Nephron (organoid): ENCODE measurements at regions not wholly inside any gene's neighbourhood (a gene's known extent, or its start where the extent isn't known, plus 50 kb on each side); places are given as distances from the start of the nearest gene placed in this dataset.
"Not testable (repeated sequence)": the region's sequence is repeated elsewhere in the genome, so short reads cannot be mapped to it uniquely, and the experiment has no call there.

ENCODE experiments used
- H3K27ac Mint-ChIP-seq, 3 experiments: 2 replicates each; pipeline ENCODE4 v1.8.0; 2020; ENCODE audit warnings: mixed read lengths in 3 of 3, mild to moderate bottlenecking in 2 of 3, moderate library complexity in 1 of 3
- H3K27me3 Mint-ChIP-seq: 2 replicates; pipeline ENCODE4 v1.8.0; 2021; ENCODE audit warnings: low read depth, mild to moderate bottlenecking, moderate library complexity, mixed read lengths
- H3K36me3 Mint-ChIP-seq: 2 replicates; pipeline ENCODE4 v1.8.0; 2020; ENCODE audit warnings: low read depth, mixed read lengths
- H3K4me1 Mint-ChIP-seq: 2 replicates; pipeline ENCODE4 v1.8.0; 2020; ENCODE audit warnings: mixed read lengths
- H3K4me3 Mint-ChIP-seq, 3 experiments: 2 replicates each; pipeline ENCODE4 v1.8.0; 2020; ENCODE audit warnings: mild to moderate bottlenecking in 3 of 3, mixed read lengths in 3 of 3, moderate library complexity in 2 of 3
- H3K9me3 Mint-ChIP-seq: 2 replicates; pipeline ENCODE4 v1.8.0; 2020; ENCODE audit warnings: mixed read lengths
- CTCF ChIP-seq, 3 experiments: fragments of 200-600 bp; sonication (generic); IDR thresholded peaks; one replicate each; pipeline ENCODE4 v1.5.0; 2021; ENCODE audit warnings: antibody characterized with exemption in 3 of 3; ENCODE audit not compliant: unreplicated experiment in 3 of 3

DNA sequence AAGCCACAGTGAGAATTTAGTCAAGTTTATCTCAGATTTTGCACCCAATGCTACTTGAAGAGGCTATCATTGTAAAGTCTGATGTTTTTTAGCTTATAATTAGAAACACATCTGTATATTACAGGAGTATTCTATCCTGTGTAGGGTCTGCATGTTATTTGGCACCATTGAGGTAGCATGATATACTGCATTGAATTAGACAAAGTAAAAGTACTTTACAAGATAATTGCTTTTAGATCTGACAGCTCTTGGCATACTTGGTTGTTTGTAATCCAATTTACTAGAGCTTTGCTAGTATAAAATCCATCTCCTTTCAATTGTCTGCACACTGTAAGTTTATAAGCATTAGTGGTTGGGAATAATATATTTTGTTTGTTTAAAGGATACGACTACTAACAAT lies 714.3 kb downstream of the ANKRD7 start:
- no peak for TF ChIP-seq CTCF (IDR thresholded peaks at IDR 0.05; ENCODE audit: unreplicated experiment in 3 of 3)
- H3K27me3 Mint-ChIP-seq = no peaks in the 10 kb centered on the region
- no peaks in the 10 kb centered on the region for H3K4me1 Mint-ChIP-seq
- H3K4me3 Mint-ChIP-seq = no peak overlapping the region
- H3K36me3 Mint-ChIP-seq = no peaks in the 10 kb centered on the region
- H3K27ac Mint-ChIP-seq = no peak overlapping the region
- H3K9me3 Mint-ChIP-seq = no peaks in the 10 kb centered on the region

DNA sequence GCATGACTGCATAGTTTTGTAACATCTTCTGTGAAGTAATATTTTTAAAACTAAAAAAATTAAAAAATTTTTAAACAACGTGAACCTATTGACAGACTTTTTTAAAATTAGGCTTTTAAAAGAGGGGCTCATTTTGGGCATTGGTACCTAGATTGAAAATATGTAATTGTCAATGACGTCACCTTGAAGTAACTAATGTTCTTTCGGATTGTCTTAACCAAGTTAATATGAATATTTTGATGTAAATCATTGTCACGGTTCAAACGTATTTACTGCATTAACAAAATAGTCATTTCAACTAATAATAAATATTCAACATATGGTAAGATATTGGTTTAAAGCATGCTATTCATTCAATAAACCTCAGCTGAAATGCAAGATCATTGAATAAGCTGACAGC lies 719.8 kb downstream of the ANKRD7 start:
- Mint-ChIP-seq H3K36me3 (no peaks in the 10 kb centered on the region), H3K4me3 (no peak overlapping the region), H3K4me1 (no peaks in the 10 kb centered on the region), H3K27ac (no peak overlapping the region), H3K27me3 (no peaks in the 10 kb centered on the region), H3K9me3 (peaks cover 2% of the 10 kb centered on the region)
- no peak for TF ChIP-seq CTCF (IDR thresholded peaks at IDR 0.05; ENCODE audit: unreplicated experiment in 3 of 3)

DNA sequence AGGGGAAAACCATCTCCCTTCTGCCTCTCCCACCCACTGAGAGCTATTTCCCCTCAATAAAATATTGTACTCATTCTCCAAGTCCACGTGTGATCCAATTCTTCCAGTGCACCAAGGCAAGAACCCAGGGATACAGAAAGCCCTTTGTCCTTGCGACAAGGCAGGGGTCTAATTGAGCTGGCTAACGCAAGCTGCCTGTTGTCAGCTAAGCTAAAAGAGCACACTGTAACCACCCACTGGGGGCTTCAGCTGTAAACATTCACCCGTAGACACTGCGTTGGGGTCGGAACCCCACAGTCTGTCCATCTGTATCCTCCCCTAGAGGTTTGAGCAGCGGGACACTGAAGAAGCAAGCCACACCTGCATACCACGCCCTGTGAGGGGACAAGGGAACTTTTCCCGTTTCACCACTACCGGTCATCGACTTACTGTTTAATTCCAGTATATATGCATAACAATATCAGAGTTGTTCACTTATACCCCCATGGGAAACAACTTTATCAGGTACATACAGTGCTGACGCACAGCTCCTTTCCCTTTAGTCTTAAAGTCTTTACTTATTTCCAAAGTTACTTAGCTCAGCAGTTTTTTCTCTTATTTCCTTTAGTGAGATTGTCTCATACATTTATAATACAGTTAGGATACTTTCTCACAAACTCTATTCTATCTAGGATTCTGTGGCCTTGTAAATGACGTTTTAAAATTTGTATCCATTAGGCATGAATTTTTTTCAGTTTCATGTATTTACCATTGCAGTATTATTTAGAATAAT lies 721.6 kb downstream of the ANKRD7 start:
- Mint-ChIP-seq H3K9me3 (peaks cover 3% of the 10 kb centered on the region), H3K27ac (no peak overlapping the region), H3K4me1 (no peaks in the 10 kb centered on the region), H3K36me3 (no peaks in the 10 kb centered on the region), H3K27me3 (no peaks in the 10 kb centered on the region), H3K4me3 (no peak overlapping the region)
- no peak for TF ChIP-seq CTCF (IDR thresholded peaks at IDR 0.05; ENCODE audit: unreplicated experiment in 3 of 3)

GRCh38 chr7:118948508-118948907 lies 724.0 kb downstream of the ANKRD7 start:
- peaks cover 13% of the 10 kb centered on the region for H3K9me3 Mint-ChIP-seq
- no peaks in the 10 kb centered on the region for H3K4me1 Mint-ChIP-seq
- TF ChIP-seq CTCF (IDR thresholded peaks at IDR 0.05; ENCODE audit: unreplicated experiment in 3 of 3) = no peak
- no peaks in the 10 kb centered on the region for H3K27me3 Mint-ChIP-seq
- H3K36me3 Mint-ChIP-seq = no peaks in the 10 kb centered on the region
- H3K4me3 Mint-ChIP-seq = no peak overlapping the region
- H3K27ac Mint-ChIP-seq = no peak overlapping the region

DNA sequence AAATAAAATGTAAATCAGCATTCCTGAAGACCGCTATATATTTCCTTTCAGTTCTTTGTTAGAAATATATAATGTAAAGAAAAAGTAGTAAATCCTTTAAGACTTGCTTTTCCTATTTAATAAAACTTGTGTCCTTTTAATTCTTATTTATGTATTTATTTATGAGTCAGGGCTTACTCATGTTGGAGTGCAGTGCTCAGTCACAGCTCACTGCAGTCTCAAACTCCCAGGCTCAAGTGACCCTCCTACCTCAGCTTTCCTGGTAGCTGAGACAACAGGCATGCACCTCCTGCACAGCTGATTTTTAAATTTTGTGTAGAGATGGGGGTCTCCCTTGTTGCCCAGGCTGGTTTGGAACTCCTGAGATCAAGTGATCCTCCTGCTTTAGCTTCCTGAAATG lies 724.5 kb downstream of the ANKRD7 start:
- no peaks in the 10 kb centered on the region for H3K4me1 Mint-ChIP-seq
- no peak overlapping the region for H3K27ac Mint-ChIP-seq
- no peaks in the 10 kb centered on the region for H3K27me3 Mint-ChIP-seq
- no peaks in the 10 kb centered on the region for H3K36me3 Mint-ChIP-seq
- TF ChIP-seq CTCF (IDR thresholded peaks at IDR 0.05; ENCODE audit: unreplicated experiment in 3 of 3) = no peak
- peaks cover 13% of the 10 kb centered on the region for H3K9me3 Mint-ChIP-seq
- no peak overlapping the region for H3K4me3 Mint-ChIP-seq

GRCh38 chr7:118956285-118956684 lies 731.8 kb downstream of the ANKRD7 start:
- not testable (repeated sequence) for H3K36me3 Mint-ChIP-seq, H3K4me1 Mint-ChIP-seq, H3K4me3 Mint-ChIP-seq, H3K27ac Mint-ChIP-seq, H3K27me3 Mint-ChIP-seq
- H3K9me3 Mint-ChIP-seq = peaks cover 10% of the 10 kb centered on the region
